Osteoblast (primary cell): ENCODE measurements at regions not wholly inside any gene's neighbourhood (a gene's known extent, or its start where the extent isn't known, plus 50 kb on each side); places are given as distances from the start of the nearest gene placed in this dataset.

Experiments
- DNase-seq: peaks from one replicate; pipeline ENCODE4 v3.0.0; 2011; ENCODE audit warnings: low spot score, mixed read lengths; ENCODE audit not compliant: insufficient read length; ENCODE audit errors: missing footprints
- H2AFZ ChIP-seq: 2 replicates; pipeline ENCODE4 v1.6.0; 2011; ENCODE audit warnings: mild to moderate bottlenecking, low read length
- H3K27ac ChIP-seq: 2 replicates; pipeline ENCODE4 v1.5.1; 2011; ENCODE audit warnings: mild to moderate bottlenecking, low read depth, low read length, moderate library complexity
- H3K27me3 ChIP-seq: 2 replicates; pipeline ENCODE4 v1.6.0; 2012; ENCODE audit warnings: mild to moderate bottlenecking, control low read depth, inconsistent platforms, low read length, moderate library complexity; ENCODE audit not compliant: insufficient read depth
- H3K36me3 ChIP-seq: 2 replicates; pipeline ENCODE4 v1.5.1; 2011; ENCODE audit warnings: mild to moderate bottlenecking, low read length, control low read depth, moderate library complexity; ENCODE audit not compliant: insufficient read depth
- H3K4me1 ChIP-seq: 2 replicates; pipeline ENCODE4 v1.5.1; 2011; ENCODE audit warnings: mild to moderate bottlenecking, low read length, control low read depth, moderate library complexity; ENCODE audit not compliant: insufficient read depth
- H3K4me2 ChIP-seq: 2 replicates; pipeline ENCODE4 v1.6.0; 2011; ENCODE audit warnings: mild to moderate bottlenecking, low read length; ENCODE audit not compliant: insufficient read depth
- H3K4me3 ChIP-seq: fragments of 200-600 bp; sonication (generic); 3 replicates; pipeline ENCODE4 v1.5.1; 2012; ENCODE audit warnings: mild to moderate bottlenecking, low read length, inconsistent platforms; ENCODE audit not compliant: insufficient read depth
- H3K79me2 ChIP-seq: 2 replicates; pipeline ENCODE4 v1.6.0; 2012; ENCODE audit warnings: mild to moderate bottlenecking, low read length, control low read depth, inconsistent platforms; ENCODE audit not compliant: insufficient read depth
- H3K9me3 ChIP-seq: 2 replicates; pipeline ENCODE4 v1.5.1; 2011; ENCODE audit warnings: low read depth, low read length, control low read depth
- H4K20me1 ChIP-seq: 2 replicates; pipeline ENCODE4 v1.6.0; 2012; ENCODE audit warnings: mild to moderate bottlenecking, low read length, control low read depth; ENCODE audit not compliant: insufficient read depth
- TF ChIP-seq, protein P1 (sequence below): IDR thresholded peaks from 2 replicates; pipeline ENCODE4 v1.5.1; 2011; ENCODE audit warnings: mild to moderate bottlenecking, low read depth, low read length, moderate library complexity; ENCODE audit errors: extremely low read depth

GRCh38 chr2:187934692-187935091, 357.0 kb upstream of the GULP1 start:
- H3K27me3 ChIP-seq = no peaks in the 10 kb centered on the region
- TF ChIP-seq, protein P1, sequence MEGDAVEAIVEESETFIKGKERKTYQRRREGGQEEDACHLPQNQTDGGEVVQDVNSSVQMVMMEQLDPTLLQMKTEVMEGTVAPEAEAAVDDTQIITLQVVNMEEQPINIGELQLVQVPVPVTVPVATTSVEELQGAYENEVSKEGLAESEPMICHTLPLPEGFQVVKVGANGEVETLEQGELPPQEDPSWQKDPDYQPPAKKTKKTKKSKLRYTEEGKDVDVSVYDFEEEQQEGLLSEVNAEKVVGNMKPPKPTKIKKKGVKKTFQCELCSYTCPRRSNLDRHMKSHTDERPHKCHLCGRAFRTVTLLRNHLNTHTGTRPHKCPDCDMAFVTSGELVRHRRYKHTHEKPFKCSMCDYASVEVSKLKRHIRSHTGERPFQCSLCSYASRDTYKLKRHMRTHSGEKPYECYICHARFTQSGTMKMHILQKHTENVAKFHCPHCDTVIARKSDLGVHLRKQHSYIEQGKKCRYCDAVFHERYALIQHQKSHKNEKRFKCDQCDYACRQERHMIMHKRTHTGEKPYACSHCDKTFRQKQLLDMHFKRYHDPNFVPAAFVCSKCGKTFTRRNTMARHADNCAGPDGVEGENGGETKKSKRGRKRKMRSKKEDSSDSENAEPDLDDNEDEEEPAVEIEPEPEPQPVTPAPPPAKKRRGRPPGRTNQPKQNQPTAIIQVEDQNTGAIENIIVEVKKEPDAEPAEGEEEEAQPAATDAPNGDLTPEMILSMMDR = no peak
- no peaks in the 10 kb centered on the region for H3K4me1 ChIP-seq
- H3K36me3 ChIP-seq = no peaks in the 10 kb centered on the region
- no peaks in the 10 kb centered on the region for H4K20me1 ChIP-seq
- no peaks in the 10 kb centered on the region for H3K79me2 ChIP-seq
- H2AFZ ChIP-seq = no peak overlapping the region
- no peaks in the 10 kb centered on the region for H3K9me3 ChIP-seq
- H3K27ac ChIP-seq = no peak overlapping the region
- no peak overlapping the region for H3K4me3 ChIP-seq
- no peak overlapping the region for H3K4me2 ChIP-seq
- no peak for DNase-seq

- H3K4me2 ChIP-seq = no peak overlapping the region
- no peaks in the 10 kb centered on the region for H3K4me1 ChIP-seq
- TF ChIP-seq, protein P1 = no peak
- H3K4me3 ChIP-seq = no peak overlapping the region
- H3K9me3 ChIP-seq = no peaks in the 10 kb centered on the region
- no peaks in the 10 kb centered on the region for H3K79me2 ChIP-seq
- H3K27me3 ChIP-seq = no peaks in the 10 kb centered on the region
- H4K20me1 ChIP-seq = no peaks in the 10 kb centered on the region
- no peak overlapping the region for H3K27ac ChIP-seq
- DNase-seq = no peak
- H2AFZ ChIP-seq = no peak overlapping the region
- no peaks in the 10 kb centered on the region for H3K36me3 ChIP-seq
Observed at GRCh38 chr2:187935126-187935525, 356.5 kb upstream of the GULP1 start.

GRCh38 chr2:187936228-187936627, 355.4 kb upstream of the GULP1 start:
- Histone ChIP-seq H3K4me3 (no peak overlapping the region), H3K27me3 (no peaks in the 10 kb centered on the region), H3K79me2 (no peaks in the 10 kb centered on the region), H4K20me1 (no peaks in the 10 kb centered on the region), H2AFZ (peak overlapping the region; percentile 29), H3K36me3 (no peaks in the 10 kb centered on the region), H3K27ac (no peak overlapping the region), H3K4me2 (no peak overlapping the region), H3K4me1 (no peaks in the 10 kb centered on the region), H3K9me3 (no peaks in the 10 kb centered on the region)
- TF ChIP-seq, protein P1 = no peak
- DNase-seq = no peak

- Histone ChIP-seq H3K79me2 (no peaks in the 10 kb centered on the region), H3K36me3 (no peaks in the 10 kb centered on the region), H3K4me1 (no peaks in the 10 kb centered on the region), H3K4me3 (no peak overlapping the region), H3K9me3 (no peaks in the 10 kb centered on the region), H4K20me1 (no peaks in the 10 kb centered on the region), H2AFZ (no peak overlapping the region), H3K27me3 (no peaks in the 10 kb centered on the region), H3K27ac (no peak overlapping the region), H3K4me2 (no peak overlapping the region)
- TF ChIP-seq, protein P1 = no peak
- DNase-seq = no peak
Observed at GRCh38 chr2:187939180-187939579, 352.5 kb upstream of the GULP1 start.
